Erythroblast (primary cell): ENCODE measurements at regions not wholly inside any gene's neighbourhood (a gene's known extent, or its start where the extent isn't known, plus 50 kb on each side); places are given as distances from the start of the nearest gene placed in this dataset.

Experiments used
- GATA1 ChIP-seq: IDR thresholded peaks from 2 replicates; pipeline ENCODE4 v1.6.1; 2011; ENCODE audit warnings: low read depth, mild to moderate bottlenecking, control low read depth, low read length, moderate library complexity
- POLR2A ChIP-seq: IDR thresholded peaks from 2 replicates; pipeline ENCODE4 v1.6.1; 2011; ENCODE audit warnings: mild to moderate bottlenecking, low read length

- TF ChIP-seq POLR2A (no peak), GATA1 (no peak)
Observed at GRCh38 chr16:88317613-88317965, 65.2 kb upstream of the ZNF469 start.
